ENCODE measurements at regions not wholly inside any gene's neighbourhood (a gene's known extent, or its start where the extent isn't known, plus 50 kb on each side); places are given as distances from the start of the nearest gene placed in this dataset.

- no peak for DNase-seq (ENCODE audit: low read depth in 3 of 3)
These were observed 177.4 kb downstream of the SPRY1 start for GRCh38 chr4:123573866-123574508.

DNA sequence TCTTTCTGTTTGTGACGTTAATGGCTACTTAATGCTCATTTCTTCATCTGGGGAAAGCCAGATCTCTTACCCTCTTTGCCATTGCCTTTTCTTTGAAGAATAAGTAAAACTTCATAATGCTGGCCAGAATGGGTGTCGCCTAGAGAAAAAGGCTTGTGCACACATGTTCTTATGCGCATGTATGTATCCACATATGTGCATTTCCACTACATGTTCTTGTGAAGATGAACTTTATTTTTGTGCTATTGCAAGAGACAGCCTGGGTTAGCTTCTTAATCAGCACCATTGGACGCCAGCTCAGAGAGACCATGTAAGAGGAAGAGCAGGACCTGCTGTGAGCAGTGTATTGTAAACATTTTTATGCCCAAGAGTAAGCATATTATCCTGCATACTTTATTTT lies 178.7 kb downstream of the SPRY1 start:
- no peak for DNase-seq (ENCODE audit: low read depth in 3 of 3)

- DNase-seq (ENCODE audit: low read depth in 3 of 3), result no peak
These were observed 180.8 kb downstream of the SPRY1 start for GRCh38 chr4:123577225-123577906.

DNA sequence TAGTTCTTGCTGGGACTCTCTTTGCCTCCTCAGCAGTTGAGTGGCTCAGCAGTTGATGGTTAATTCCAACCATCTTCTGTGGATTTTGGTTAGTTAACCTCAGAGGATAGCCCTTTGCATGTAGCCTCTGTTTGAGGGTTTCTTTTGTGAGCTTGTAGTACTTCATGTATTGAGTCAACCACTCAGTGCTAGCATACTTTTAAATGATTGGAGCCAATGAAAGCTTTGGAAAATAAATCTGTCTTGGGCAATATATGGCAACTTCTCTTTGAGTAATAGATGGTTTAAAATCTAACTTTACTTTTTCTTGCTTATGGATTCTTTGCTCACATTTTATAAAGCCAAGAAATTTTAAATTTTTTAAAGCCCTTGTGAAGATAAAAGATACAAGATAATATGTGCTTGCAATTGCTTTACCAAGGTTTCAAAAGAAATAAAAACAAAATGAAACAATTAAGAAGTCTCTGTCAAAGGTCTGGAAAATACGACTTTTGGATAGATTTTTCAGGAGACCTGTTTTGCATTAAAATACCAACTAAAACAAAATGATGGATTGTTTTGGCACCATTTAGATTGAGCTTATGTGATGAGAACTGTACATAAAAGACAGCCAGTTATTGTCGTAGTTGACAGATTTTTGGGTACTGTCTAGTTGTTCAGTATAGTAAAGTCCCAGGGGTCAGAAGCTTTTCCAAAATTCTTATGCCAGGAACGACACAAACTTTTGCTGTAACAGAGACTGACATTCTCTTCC lies 181.9 kb downstream of the SPRY1 start:
- no peak for DNase-seq (ENCODE audit: low read depth in 3 of 3)

DNA sequence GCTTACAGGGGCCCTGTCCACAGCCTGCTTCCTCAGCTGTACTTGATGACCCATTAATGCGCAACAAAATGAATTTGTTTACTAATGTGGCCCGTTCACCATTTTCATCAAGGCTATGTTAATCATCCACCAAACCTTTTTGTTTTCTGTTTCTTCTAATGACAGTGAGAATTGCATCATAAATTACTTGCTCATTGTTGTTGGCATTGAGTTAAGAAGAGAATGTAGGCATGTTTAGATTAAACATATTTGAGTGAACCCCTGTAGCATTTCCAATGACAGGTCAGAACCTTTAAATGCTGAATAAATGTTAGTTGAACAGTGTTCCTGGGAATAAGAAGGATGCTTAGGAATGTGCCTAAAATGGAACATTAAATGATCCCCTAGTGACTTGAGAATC lies 183.4 kb downstream of the SPRY1 start:
- no peak for DNase-seq (ENCODE audit: low read depth in 3 of 3)

- no peak for DNase-seq (ENCODE audit: low read depth in 3 of 3)
These were observed 184.5 kb downstream of the SPRY1 start for GRCh38 chr4:123580981-123581664.

GRCh38 chr4:123581802-123582201 lies 185.2 kb downstream of the SPRY1 start:
- no peak for DNase-seq (ENCODE audit: low read depth in 3 of 3)

DNA sequence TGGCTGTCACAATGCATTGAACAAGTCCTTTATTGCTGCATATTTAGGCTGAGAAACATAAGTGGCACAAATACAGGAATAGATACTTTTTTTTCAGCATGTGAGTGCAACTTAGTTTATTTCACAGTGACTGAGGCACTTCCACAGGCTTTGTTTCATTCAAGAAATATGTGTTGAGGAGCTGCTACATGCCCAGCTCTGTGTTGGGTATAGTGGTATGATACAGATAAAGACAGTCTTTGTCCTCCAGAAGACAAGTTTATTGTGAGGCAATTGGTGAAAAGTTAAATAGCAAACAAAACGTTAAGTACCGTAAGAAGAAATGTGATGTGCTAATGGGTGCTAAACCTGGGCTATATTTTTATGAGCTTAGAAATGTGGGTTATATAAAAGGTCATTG lies 186.4 kb downstream of the SPRY1 start:
- no peak for DNase-seq (ENCODE audit: low read depth in 3 of 3)

DNA sequence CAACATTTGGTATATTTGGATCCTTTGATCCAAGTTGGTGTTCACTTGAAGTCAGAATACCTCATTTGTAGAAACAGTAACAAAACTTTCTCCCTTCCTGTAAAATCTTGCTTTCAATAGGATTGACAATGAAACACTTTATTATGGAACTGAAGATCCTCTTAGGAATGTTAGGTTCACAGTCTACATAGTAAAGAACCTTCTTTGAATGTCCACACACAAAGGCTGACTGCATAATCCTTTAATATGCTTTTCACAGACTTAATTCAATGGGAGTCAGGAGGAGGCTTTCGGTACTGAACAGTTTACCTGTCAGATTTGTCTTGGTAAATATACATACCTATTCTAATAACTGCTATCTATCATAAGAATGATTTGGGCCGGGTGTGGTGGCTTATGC lies 188.5 kb downstream of the SPRY1 start:
- no peak for DNase-seq (ENCODE audit: low read depth in 3 of 3)

- DNase-seq (ENCODE audit: low read depth in 3 of 3), result no peak
These were observed 191.4 kb downstream of the SPRY1 start for GRCh38 chr4:123587983-123588494.

GRCh38 chr4:123588631-123589241 lies 192.1 kb downstream of the SPRY1 start:
- no peak for DNase-seq (ENCODE audit: low read depth in 3 of 3)

- DNase-seq (ENCODE audit: low read depth in 3 of 3), result no peak
These were observed 192.7 kb downstream of the SPRY1 start for GRCh38 chr4:123589301-123589700.

DNA sequence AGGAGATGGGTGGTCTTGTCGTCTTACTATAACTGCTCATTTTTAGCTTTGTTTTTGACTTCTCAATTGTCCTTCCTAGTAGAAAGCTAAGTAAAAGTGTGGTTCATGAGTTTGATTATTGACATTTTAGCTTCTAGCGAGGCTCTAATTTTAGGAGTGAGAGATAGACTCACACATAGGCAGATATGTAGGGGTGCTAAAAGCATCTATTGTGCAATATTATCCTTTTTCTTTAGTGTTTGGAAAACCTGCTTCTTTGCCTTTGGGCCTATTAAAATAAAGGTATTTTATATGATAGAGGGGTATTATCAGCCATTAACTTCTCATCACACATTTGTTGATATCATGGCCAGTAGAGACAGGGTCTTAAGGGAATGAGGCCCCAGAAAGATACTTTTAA lies 195.3 kb downstream of the SPRY1 start:
- no peak for DNase-seq (ENCODE audit: low read depth in 3 of 3)

DNA sequence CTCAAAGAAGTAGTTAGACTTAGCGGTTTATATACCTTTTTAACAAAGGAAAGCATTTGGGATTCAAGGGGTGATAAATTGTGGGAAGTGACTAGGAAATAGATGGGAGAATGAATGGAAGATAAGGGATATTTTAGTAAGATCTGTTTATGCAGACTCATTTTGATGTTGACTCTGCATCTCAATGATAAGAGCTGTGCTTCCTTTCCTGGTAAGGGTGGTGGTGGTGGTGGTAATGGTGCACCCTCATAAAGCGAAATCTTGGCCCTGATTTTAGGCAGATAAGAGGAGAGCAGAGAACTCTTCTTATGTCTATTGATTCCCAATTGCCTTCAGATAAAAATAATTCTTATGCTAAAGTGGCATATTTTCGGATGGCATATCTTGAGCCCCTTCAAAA lies 197.1 kb downstream of the SPRY1 start:
- no peak for DNase-seq (ENCODE audit: low read depth in 3 of 3)

DNA sequence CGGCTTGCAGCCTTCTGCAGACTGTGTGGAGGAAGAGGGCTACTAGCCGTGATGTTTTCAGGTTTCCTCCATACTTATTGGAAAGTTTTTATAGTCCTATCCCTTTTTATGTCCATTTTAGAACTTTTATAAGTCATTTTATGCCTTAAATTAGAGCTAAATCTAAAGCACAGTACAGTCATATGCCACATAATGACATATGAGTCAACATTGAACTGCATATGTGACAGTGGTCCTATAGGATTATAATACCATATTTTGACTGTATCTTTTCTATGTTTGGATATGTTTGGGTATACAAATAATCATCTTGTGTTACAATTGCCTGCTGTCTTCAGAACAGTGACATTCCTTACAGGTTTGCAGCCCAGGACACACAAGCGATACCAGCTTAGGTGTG lies 200.2 kb downstream of the SPRY1 start:
- no peak for DNase-seq (ENCODE audit: low read depth in 3 of 3)

DNA sequence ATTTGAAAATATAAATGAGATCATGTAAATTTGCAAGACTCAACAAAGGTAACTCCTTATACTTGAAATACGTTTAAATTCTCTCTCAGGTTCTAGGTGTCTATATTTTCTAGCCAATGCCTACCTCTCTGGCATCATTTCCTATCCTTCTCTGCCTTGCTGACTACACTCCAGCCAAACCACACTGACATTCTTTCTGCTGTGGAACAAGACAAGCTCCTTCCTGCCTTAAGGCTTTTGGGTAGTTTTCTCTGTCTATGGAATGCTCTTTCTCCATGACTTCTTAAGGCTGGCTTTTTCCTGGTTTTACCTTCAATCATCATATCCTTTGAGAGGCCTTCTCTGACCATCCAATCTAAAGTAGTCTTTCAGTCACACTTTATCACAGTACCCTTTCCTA lies 201.0 kb downstream of the SPRY1 start:
- DNase-seq (ENCODE audit: low read depth in 3 of 3), result no peak

DNA sequence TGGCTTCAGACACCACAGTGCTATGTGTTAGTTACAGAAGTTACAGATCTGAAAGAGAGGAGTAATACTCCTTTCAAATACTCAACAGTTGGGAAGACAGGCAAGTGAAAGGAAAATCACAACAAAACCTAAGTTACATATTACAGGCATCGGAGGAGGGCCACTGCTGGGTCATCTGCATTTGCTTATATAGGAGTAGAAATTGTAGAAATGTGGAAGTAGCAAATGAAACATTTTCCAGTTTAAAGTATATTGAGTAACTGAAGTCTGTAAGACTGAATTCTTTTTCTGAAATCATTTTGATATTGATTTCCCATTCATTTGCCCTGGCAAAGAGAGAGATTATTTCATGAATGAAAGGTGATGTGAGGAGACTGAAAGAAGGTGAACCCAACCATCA lies 201.7 kb downstream of the SPRY1 start:
- DNase-seq (ENCODE audit: low read depth in 3 of 3), result no peak

DNA sequence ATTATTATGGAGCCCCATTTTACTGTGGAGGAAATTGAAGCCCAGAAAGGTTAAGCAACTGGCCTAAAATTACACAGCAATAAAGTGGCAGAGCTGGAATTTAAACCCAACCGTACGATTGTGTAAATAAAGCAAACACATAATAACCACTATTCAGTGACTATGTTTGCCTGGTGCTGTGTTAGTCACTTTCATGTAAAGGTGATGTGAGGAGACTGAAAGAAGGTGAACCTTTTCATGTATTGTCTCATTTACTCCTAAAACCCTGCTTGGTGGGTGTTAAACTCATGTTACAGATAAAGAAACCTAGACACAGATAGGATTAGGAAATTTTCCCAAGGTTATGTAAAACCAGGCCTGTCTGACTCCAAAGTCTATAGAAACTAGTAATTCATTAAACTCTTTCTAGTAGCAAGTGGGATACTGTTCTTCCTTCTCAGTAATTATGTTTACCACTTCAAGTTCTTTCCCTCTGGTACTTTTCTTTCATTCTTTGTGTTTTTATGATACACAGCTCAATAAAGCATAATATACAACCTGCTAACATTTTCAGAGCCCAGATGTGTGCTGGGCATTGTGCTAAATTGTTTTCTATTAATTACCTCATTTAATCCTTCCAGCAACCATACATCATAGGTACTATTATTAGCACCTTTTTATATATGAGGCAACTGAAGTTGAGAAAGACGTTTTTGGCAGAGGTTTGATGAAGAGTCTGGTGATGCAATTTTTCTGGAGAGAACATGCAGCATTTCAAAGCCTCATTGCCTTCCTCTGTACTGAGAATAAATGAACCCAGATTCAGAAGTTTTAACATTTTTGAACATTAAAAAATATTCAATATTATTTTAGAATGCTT lies 202.7 kb downstream of the SPRY1 start:
- DNase-seq (ENCODE audit: low read depth in 3 of 3), result no peak

DNA sequence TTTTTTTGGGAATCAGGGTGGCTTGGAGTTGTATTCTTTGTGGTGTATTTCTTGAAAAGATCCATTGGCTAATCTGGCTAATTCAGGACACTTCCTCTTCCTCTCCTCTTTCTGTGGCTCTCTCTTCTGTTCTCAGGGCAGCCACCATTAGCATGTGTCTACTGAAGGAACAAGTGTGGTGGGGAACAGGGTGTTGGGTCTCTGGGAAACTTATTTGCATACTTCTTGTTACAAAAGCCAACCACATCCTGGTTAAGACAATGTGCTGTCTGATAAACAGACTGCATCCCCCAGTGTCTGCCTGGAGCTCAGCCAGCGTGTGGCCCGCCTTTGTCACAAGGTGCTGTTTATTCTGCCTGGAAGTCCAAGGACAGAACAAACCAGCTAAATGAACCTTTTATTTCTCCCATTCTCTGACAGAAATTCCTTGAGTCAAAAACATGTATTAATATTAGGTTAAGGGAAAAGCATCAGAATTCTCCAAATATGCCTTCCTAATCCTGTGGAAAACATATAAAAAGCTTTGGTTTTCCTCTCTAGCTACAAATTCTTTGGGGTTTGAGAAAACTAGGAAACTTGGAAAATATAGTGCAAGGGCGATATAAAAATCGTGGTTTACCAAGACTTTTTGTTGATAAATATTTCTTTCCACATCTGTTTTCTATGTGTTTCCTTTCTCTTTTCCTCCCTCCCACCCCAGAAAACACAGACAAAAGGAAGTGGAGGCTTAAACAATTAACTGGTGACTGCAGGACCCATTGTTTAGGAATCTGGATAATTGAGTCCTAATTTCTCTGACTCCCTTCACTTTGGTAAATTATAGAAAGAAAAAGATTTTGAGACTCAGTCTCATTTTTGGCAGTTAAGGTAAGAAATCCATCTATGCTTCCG lies 203.6 kb downstream of the SPRY1 start:
- DNase-seq (ENCODE audit: low read depth in 3 of 3), result no peak

All from stimulated activated CD4-positive, alpha-beta T cell treated with anti-CD3 and anti-CD28 coated beads, TNF-alpha, amount 100 ng/mL, for 48 hours (primary cell).